ENCODE measurements at regions not wholly inside any gene's neighbourhood (a gene's known extent, or its start where the extent isn't known, plus 50 kb on each side); places are given as distances from the start of the nearest gene placed in this dataset.

GRCh38 chr13:34247596-34247995, 429.6 kb downstream of the RFC3 start:
- ATAC-seq (ENCODE audit: poor library complexity) = no peak
- intact Hi-C loops (cut with DNase I) = no loop called here
- no peak for DNase-seq

- ATAC-seq (ENCODE audit: poor library complexity) (no peak), DNase-seq (no peak)
- intact Hi-C loops (cut with DNase I) = no loop called here
Measured at GRCh38 chr13:34249546-34250039, 431.6 kb downstream of the RFC3 start.

DNA sequence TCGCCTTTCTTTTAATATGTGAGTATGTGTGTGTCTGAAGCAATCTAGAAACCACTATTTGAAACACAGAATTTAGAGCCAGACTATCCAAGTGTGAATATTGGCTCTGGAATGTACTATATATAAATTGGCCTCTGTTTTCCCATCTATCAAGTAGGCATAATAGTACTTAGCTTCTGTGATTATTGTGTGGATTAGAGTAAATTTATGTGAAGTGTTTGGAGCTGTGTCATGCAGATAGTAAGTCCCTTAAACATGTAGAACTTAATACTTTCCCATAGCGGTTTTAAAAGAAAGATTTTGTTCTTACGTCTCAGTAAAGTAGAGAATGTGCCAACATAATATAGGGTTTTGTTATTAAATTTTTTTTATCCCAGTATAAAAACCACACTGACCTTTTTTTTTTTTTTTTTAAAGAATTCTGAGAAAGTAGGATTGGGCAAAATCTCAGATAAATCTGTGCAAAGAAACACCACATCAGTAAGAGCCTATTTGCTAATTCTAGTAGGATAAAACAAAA, 432.3 kb downstream of the RFC3 start:
- DNase-seq = no peak
- ATAC-seq (ENCODE audit: poor library complexity) = no peak
- intact Hi-C loops (cut with DNase I) = no loop called here

GRCh38 chr13:34254366-34254765, 436.4 kb downstream of the RFC3 start:
- no peak for DNase-seq
- intact Hi-C loops (cut with DNase I) = no loop called here
- no peak for ATAC-seq (ENCODE audit: poor library complexity)

GRCh38 chr13:34255711-34256110, 437.8 kb downstream of the RFC3 start:
- intact Hi-C loops (cut with DNase I) = no loop called here
- DNase-seq (no peak), ATAC-seq (ENCODE audit: poor library complexity) (no peak)

- no peak for ATAC-seq (ENCODE audit: poor library complexity)
- intact Hi-C loops (cut with DNase I) = no loop called here
- no peak for DNase-seq
Measured at GRCh38 chr13:34256236-34256635, 438.3 kb downstream of the RFC3 start.

DNA sequence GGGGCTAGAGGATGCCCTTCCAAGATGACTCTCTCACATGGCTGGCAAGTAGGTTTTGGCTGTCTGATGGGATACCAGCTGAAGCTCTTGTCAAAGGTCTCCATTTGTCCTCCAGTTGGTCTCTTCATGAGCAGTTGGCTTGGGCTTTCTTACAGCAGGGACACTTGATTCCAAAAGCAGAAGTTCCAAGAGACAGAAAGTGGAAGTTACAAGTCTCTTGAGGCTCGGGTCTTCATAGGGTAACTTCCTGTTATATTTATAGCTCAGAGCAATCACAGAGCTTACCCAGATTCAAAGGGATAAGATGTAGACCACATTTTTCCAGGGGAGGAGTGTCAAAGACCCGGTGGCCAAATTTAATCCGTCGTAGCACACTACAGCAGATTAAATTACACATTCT, 440.0 kb downstream of the RFC3 start:
- ATAC-seq (ENCODE audit: poor library complexity) = peak; percentile 60
- DNase-seq = no peak
- intact Hi-C loops (cut with DNase I) = no loop called here

DNA sequence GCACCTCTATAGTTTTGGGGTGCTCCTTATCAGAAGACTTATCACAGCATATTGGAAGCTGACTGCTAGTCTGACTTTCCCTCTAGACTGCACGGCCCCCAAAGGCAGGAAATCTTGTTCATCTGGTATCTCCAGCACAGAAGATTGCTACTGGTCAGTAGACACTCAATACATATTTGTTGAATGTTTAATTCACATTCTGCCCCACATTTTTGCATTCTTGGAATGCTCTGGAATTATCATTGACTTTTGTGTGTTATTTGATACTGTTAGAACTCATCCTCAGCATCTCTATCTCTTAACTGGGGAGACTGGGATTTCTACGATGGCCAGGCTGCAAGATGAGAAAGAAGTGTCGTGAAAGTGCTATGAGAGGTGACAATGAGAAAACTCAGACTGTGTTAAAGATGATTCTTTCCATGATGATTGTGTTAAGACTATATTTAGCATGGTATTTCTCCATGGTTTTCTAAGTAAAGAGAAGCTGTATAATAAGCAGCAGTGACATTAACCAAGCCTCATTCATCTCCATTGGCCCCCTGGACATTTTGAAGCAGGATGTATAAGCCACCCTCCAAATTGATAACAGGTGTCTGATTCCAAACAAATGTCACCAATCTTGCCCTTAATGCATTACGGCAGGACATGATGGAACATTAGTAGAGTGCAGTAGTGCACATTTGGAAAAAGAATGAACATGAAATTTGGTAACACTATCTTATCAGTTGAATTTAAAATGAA, 440.9 kb downstream of the RFC3 start:
- no peak for ATAC-seq (ENCODE audit: poor library complexity)

GRCh38 chr13:34263681-34264080, 445.7 kb downstream of the RFC3 start:
- intact Hi-C loops (cut with DNase I) = no loop called here
- ATAC-seq (ENCODE audit: poor library complexity) (no peak), DNase-seq (no peak)

More for the DNA sequence above, 440.9 kb downstream of the RFC3 start:
- intact Hi-C loops (cut with DNase I) = no loop called here
- DNase-seq = no peak

GRCh38 chr13:34265046-34265679, 447.2 kb downstream of the RFC3 start:
- no peak for ATAC-seq (ENCODE audit: poor library complexity)
- DNase-seq = no peak
- intact Hi-C loops (cut with DNase I) = no loop called here

DNA sequence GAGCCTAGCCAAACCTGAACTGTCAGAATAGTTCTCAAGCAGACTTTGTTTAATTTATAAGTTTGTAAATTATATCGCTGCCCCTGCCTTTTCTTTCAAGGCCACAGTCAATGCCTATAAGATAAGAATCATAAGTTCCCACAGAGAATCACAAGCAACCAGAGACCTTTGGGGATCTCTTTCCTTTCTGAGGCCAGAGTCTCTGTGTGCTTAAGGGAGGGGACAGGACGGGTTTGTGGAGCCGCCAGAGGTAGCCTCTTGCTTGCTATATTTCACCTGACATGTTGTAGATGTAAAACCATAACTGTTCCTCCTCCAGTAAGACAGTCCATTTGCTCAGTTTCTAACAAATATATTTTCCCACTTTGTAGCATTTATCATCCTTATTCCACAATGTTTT, 458.8 kb downstream of the RFC3 start:
- ATAC-seq (ENCODE audit: poor library complexity) = no peak
- no peak for DNase-seq
- intact Hi-C loops (cut with DNase I) = no loop called here

GRCh38 chr13:34277936-34278335, 460.0 kb downstream of the RFC3 start:
- no peak for DNase-seq
- no peak for ATAC-seq (ENCODE audit: poor library complexity)
- intact Hi-C loops (cut with DNase I) = no loop called here

DNA sequence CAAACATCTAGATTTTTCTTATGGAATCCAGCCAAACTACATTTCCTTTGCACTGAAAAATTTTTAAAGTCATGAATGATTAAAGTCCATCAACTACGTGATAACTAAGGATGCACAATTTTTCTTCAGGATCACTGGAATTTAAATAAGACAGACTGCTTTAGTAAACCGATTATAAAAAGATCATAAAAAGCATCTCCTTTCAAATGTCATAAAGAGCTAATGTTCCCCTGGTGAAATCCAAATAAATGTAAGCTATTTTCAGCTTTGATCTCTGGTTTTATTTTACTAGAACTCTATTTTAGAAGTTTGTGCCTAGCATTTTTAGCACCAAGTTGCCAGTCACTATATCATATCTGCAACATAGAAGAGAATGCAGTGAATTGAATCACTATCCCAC, 460.8 kb downstream of the RFC3 start:
- no peak for DNase-seq
- no peak for ATAC-seq (ENCODE audit: poor library complexity)
- intact Hi-C loops (cut with DNase I) = no loop called here

- no peak for ATAC-seq (ENCODE audit: poor library complexity)
- no peak for DNase-seq
- intact Hi-C loops (cut with DNase I) = no loop called here
Measured at GRCh38 chr13:34290661-34291060, 472.7 kb downstream of the RFC3 start.

GRCh38 chr13:34294483-34295129, 476.7 kb downstream of the RFC3 start:
- peak; percentile 60 for ATAC-seq (ENCODE audit: poor library complexity)
- intact Hi-C loops (cut with DNase I) = no loop called here
- peak; percentile 42 for DNase-seq

DNA sequence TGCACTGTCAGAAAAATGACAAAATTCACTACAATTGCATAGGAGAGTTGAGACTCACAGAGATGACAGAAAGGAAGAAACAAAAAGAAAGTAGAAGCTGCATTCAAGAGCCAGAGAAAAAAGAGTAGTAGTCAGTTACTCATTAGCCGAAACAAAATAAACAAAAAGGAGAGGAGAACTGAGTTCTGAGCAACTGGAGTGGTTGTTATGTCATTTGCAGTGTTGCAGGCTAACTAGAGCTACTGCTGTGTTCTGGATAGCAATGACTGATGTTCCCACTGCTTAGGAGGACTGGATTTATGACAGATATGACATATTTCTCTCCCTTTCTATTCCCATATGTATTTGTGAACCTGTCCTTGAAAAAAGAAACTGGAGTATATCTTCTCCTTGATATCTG, 482.6 kb downstream of the RFC3 start:
- DNase-seq (no peak), ATAC-seq (ENCODE audit: poor library complexity) (no peak)
- intact Hi-C loops (cut with DNase I) = no loop called here

- no peak for DNase-seq
- ATAC-seq (ENCODE audit: poor library complexity) = no peak
- intact Hi-C loops (cut with DNase I) = no loop called here
Measured at GRCh38 chr13:34302596-34302995, 484.6 kb downstream of the RFC3 start.

GRCh38 chr13:34303346-34303745, 485.4 kb downstream of the RFC3 start:
- ATAC-seq (ENCODE audit: poor library complexity) = no peak
- intact Hi-C loops (cut with DNase I) = no loop called here
- DNase-seq = no peak

DNA sequence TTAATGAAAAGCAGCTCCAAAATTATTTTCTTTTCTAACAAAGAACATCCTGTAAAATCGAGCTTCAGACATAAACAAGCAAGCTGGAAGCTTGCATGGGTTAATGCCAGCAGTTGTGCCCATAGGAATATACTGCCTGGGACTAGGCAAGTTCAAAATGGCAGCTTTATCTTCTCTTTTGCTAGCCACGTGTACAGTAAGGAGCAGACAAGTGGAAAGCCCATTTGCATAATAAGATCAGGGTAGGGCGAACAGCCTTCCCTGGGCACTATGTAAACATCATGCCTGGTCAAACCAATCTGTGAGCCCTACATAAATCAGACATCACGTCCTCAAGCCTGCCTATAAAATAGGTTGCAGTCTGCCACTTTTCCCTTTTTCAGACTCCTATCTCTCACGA, 489.7 kb downstream of the RFC3 start:
- ATAC-seq (ENCODE audit: poor library complexity) = no peak
- DNase-seq = no peak
- intact Hi-C loops (cut with DNase I) = no loop called here

DNA sequence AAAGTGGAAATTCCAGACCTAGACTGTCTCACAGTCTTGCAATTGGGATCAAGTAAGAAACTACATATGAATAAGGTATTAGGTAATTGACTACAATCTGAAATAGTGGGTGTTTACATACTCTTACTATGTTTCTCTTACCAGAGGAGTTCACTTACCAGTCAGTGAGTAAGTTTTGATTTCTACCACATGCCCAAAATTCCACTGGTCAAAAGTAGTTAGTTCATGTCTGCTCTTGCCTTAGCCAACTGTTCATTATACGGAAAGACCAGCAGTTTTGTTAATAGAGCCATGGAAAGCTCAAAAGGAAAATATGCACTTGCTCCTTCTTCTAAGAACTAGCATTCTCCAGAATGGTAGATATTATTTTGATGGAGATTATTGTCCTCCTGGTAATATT, 490.8 kb downstream of the RFC3 start:
- no peak for ATAC-seq (ENCODE audit: poor library complexity)
- DNase-seq = no peak
- intact Hi-C loops (cut with DNase I) = no loop called here

All from Right ventricle myocardium superior (tissue), 1 donor.